ENCODE measurements at regions not wholly inside any gene's neighbourhood (a gene's known extent, or its start where the extent isn't known, plus 50 kb on each side); places are given as distances from the start of the nearest gene placed in this dataset.

GRCh38 chrY:9029929-9030328 is 307.3 kb upstream of the TSPY4 start:
- no peak for FAIRE-seq
- Histone ChIP-seq H3K56ac (replicated peaks; ENCODE audit: insufficient read length, low read depth, low read length) (no peak overlapping the region), H3K14ac (ENCODE audit: insufficient read length) (no peak overlapping the region), H4K20me1 (replicated peaks in 1 of 2; ENCODE audit: control insufficient read depth in 1 of 2, insufficient read depth in 2 of 2, low read length in 2 of 2) (no peaks in the 10 kb centered on the region), H2BK5ac (ENCODE audit: low read depth, low read length) (no peak overlapping the region), H3K79me2 (ENCODE audit: control insufficient read depth in 1 of 2, insufficient read depth in 2 of 2, low read length in 2 of 2) (no peaks in the 10 kb centered on the region), H3K27ac (ENCODE audit: low read depth, low read length) (no peak overlapping the region), H3K27me3 (replicated peaks in 1 of 4; ENCODE audit: control insufficient read depth in 3 of 4, extremely low read depth in 1 of 4, insufficient read depth in 3 of 4, low read length in 3 of 4) (no peaks in the 10 kb centered on the region), H3K9me3 (ENCODE audit: insufficient read depth in 2 of 2, low read depth in 1 of 2, low read length in 1 of 2) (peaks cover 12 to 27% of the 10 kb centered on the region in 2 experiments; a peak in 2 of 4 replicates), H3K4me3 (ENCODE audit: extremely low read depth in 1 of 4, insufficient read depth in 2 of 4, low read depth in 3 of 4, low read length in 4 of 4) (no peak overlapping the region), H2AK5ac (ENCODE audit: low read depth, low read length) (no peak overlapping the region), H4K8ac (ENCODE audit: extremely low read depth, insufficient read depth, low read length) (no peak overlapping the region), H3K79me1 (ENCODE audit: low read depth, low read length) (no peaks in the 10 kb centered on the region), H2BK20ac (ENCODE audit: low read length) (no peak overlapping the region), H3K36me3 (ENCODE audit: control insufficient read depth in 2 of 4, insufficient read depth in 4 of 4, low read length in 3 of 4) (no peaks in the 10 kb centered on the region), H3K18ac (ENCODE audit: extremely low read depth, low read length) (no peak overlapping the region), H4K5ac (ENCODE audit: insufficient read length, low read depth, low read length) (no peak overlapping the region), H3K23ac (ENCODE audit: insufficient read length) (no peak overlapping the region), H3K9ac (replicated peaks in 1 of 4; ENCODE audit: extremely low read depth in 1 of 4, low read depth in 3 of 4, low read length in 3 of 4) (no peak overlapping the region), H3K23me2 (ENCODE audit: low read depth, low read length) (no peaks in the 10 kb centered on the region), H2BK12ac (ENCODE audit: low read depth, low read length) (no peak overlapping the region), H2AFZ (ENCODE audit: low read length) (no peak overlapping the region), H3K4ac (replicated peaks; ENCODE audit: insufficient read length, low read depth, low read length) (no peak overlapping the region), H4K91ac (replicated peaks; ENCODE audit: insufficient read length, low read length) (no peak overlapping the region), H2BK120ac (replicated peaks; ENCODE audit: low read depth, low read length) (no peak overlapping the region), H3K4me1 (replicated peaks in 1 of 4; ENCODE audit: control insufficient read depth in 3 of 4, insufficient read depth in 4 of 4, low read length in 3 of 4) (no peaks in the 10 kb centered on the region), H3K4me2 (ENCODE audit: insufficient read depth in 1 of 2, low read depth in 2 of 2, low read length in 2 of 2) (no peak overlapping the region), H2BK15ac (ENCODE audit: low read length) (no peak overlapping the region)
- WGBS, 2 experiments (ENCODE audit: extremely low coverage in 1 of 2, insufficient coverage in 1 of 2, insufficient read length in 1 of 2, insufficient replicate concordance in 2 of 2, low coverage in 1 of 2, low lambda C conversion rate in 2 of 2, missing lambda C conversion rate in 1 of 2) = 100% methylated on average over 1 of the region's 1 CpG; no CpG with 5 or more reads in 1 of the 2 experiments
- POLR2A ChIA-PET (ENCODE audit: partially characterized antibody) = no interaction called here
- CTCF ChIA-PET (ENCODE audit: partially characterized antibody) = no interaction called here
- DNase-seq (ENCODE audit: low read depth in 1 of 2, low spot score in 2 of 2) = no peak
- no peak for TF ChIP-seq TAF1 (IDR thresholded peaks at IDR 0.05; ENCODE audit: low read depth, low read length)
- TF ChIP-seq TEAD4 (IDR thresholded peaks at IDR 0.05; ENCODE audit: low read depth, low read length) = no peak
- no peak for TF ChIP-seq NANOG (IDR thresholded peaks at IDR 0.05; ENCODE audit: insufficient read depth, low read depth, low read length, poor library complexity, severe bottlenecking)
- no peak for TF ChIP-seq SIX5 (IDR thresholded peaks at IDR 0.05; ENCODE audit: low read depth, low read length)
- no peak for TF ChIP-seq CTBP2 (IDR thresholded peaks at IDR 0.05; ENCODE audit: borderline replicate concordance, insufficient read depth, insufficient read length, low read length)
- no peak for TF ChIP-seq KDM5A (IDR thresholded peaks at IDR 0.05; ENCODE audit: low read length)
- no peak for TF ChIP-seq TCF12 (IDR thresholded peaks at IDR 0.05; ENCODE audit: low read depth, low read length)
- TF ChIP-seq SAP30 (IDR thresholded peaks at IDR 0.05; ENCODE audit: insufficient read depth, insufficient replicate concordance, low read length) = no peak
- TF ChIP-seq POU5F1 (IDR thresholded peaks at IDR 0.05; ENCODE audit: low read depth, low read length) = no peak
- no peak for TF ChIP-seq SUZ12 (IDR thresholded peaks at IDR 0.05; ENCODE audit: low read length)
- no peak for TF ChIP-seq SIN3A (conservative IDR thresholded peaks at IDR 0.05 in 1 of 2, IDR thresholded peaks at IDR 0.05 in 1 of 2; ENCODE audit: low read depth in 1 of 2, low read length in 2 of 2)
- TF ChIP-seq, protein P1, sequence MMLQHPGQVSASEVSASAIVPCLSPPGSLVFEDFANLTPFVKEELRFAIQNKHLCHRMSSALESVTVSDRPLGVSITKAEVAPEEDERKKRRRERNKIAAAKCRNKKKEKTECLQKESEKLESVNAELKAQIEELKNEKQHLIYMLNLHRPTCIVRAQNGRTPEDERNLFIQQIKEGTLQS (IDR thresholded peaks at IDR 0.05; ENCODE audit: insufficient read depth, low read depth, low read length) = no peak
- TF ChIP-seq RXRA (IDR thresholded peaks at IDR 0.05; ENCODE audit: insufficient read depth, low read depth, low read length) = no peak
